Mucosa of descending colon (tissue), 3 donors: ENCODE measurements at regions not wholly inside any gene's neighbourhood (a gene's known extent, or its start where the extent isn't known, plus 50 kb on each side); places are given as distances from the start of the nearest gene placed in this dataset.

Experiments used
- ATAC-seq: fragments of 200-7000 bp; cut with Tn5 transposase; one replicate; pipeline ENCODE4 v1.9.1; 2020; ENCODE audit warnings: mild to moderate bottlenecking, moderate library complexity
- DNase-seq, 3 donors: peaks; one replicate each; pipeline ENCODE4 v3.0.0-alpha.2; 2020
- H3K36me3 ChIP-seq: fragments of 200-600 bp; one replicate; pipeline ENCODE4 v1.8.0; 2021; ENCODE audit warnings: low read depth, mild to moderate bottlenecking
- H3K4me1 ChIP-seq: fragments of 200-600 bp; one replicate; pipeline ENCODE4 v1.8.0; 2021; ENCODE audit warnings: low read depth, mild to moderate bottlenecking
- H3K4me3 ChIP-seq: fragments of 200-600 bp; one replicate; pipeline ENCODE4 v1.8.0; 2021; ENCODE audit warnings: mild to moderate bottlenecking
- H3K9me3 ChIP-seq: fragments of 200-600 bp; one replicate; pipeline ENCODE4 v1.8.0; 2021; ENCODE audit warnings: mild to moderate bottlenecking
- CTCF ChIP-seq: fragments of 200-600 bp; IDR thresholded peaks from one replicate; pipeline ENCODE4 v1.8.0; 2022; ENCODE audit warnings: antibody characterized with exemption, mild to moderate bottlenecking
- intact Hi-C, 2 donors: fragments of 100-400 bp; cut with DNase I in 1 of 2; cut with micrococcal nuclease in 1 of 2; formaldehyde crosslinking; loops; one replicate each; pipeline versions ENCODE4 v1.11.0 to v1.11.1; 2022; cut with DNase I, micrococcal nuclease
- donor health status: DM: no; HTN: no; CAD: no; lungs with moderate emphysema.
- donor health status: DM: no; HTN: no; CAD: no.
- donor health status: DM: no; HTN: yes; CAD: no.

GRCh38 chr1:193846411-193846810 is 660.0 kb upstream of the B3GALT2 start:
- Histone ChIP-seq H3K36me3 (no peaks in the 10 kb centered on the region), H3K4me3 (no peak overlapping the region), H3K9me3 (no peaks in the 10 kb centered on the region), H3K4me1 (no peaks in the 10 kb centered on the region)
- no peak for TF ChIP-seq CTCF
- no peak for DNase-seq
- intact Hi-C loops, result no loop called here
- ATAC-seq, result no peak

- Histone ChIP-seq H3K4me1 (no peaks in the 10 kb centered on the region), H3K36me3 (no peaks in the 10 kb centered on the region), H3K4me3 (no peak overlapping the region), H3K9me3 (no peaks in the 10 kb centered on the region)
- no peak for TF ChIP-seq CTCF
- intact Hi-C loops, result no loop called here
- ATAC-seq (no peak), DNase-seq (no peak)
Observed at GRCh38 chr1:193841857-193842256, 655.4 kb upstream of the B3GALT2 start.

- no peak for TF ChIP-seq CTCF
- Histone ChIP-seq H3K4me3 (no peak overlapping the region), H3K36me3 (no peaks in the 10 kb centered on the region), H3K4me1 (no peaks in the 10 kb centered on the region), H3K9me3 (peaks cover 12% of the 10 kb centered on the region)
- no peak for ATAC-seq
- no peak for DNase-seq
- intact Hi-C loops, result no loop called here
Observed at GRCh38 chr1:193831465-193831864, 645.1 kb upstream of the B3GALT2 start.

- no peak for TF ChIP-seq CTCF
- Histone ChIP-seq H3K9me3 (peaks cover 12% of the 10 kb centered on the region), H3K36me3 (no peaks in the 10 kb centered on the region), H3K4me1 (no peaks in the 10 kb centered on the region), H3K4me3 (no peak overlapping the region)
- intact Hi-C loops, result no loop called here
- ATAC-seq, result no peak
- no peak for DNase-seq
Observed at GRCh38 chr1:193827516-193827915, 641.1 kb upstream of the B3GALT2 start.

GRCh38 chr1:193819376-193819775 is 633.0 kb upstream of the B3GALT2 start:
- no peak for DNase-seq

More at GRCh38 chr1:193819376-193819775, 633.0 kb upstream of the B3GALT2 start:
- H3K36me3 ChIP-seq, result no peaks in the 10 kb centered on the region
- no peak overlapping the region for H3K4me3 ChIP-seq
- intact Hi-C loops, result no loop called here
- no peak for ATAC-seq
- H3K4me1 ChIP-seq, result no peaks in the 10 kb centered on the region
- H3K9me3 ChIP-seq, result no peaks in the 10 kb centered on the region
- TF ChIP-seq CTCF, result no peak
